ENCODE measurements at regions not wholly inside any gene's neighbourhood (a gene's known extent, or its start where the extent isn't known, plus 50 kb on each side); places are given as distances from the start of the nearest gene placed in this dataset.

- no peak overlapping the region for H3K27ac ChIP-seq (ENCODE audit: low read depth, low read length, poor library complexity, severe bottlenecking)
- no peaks in the 10 kb centered on the region for H3K9me3 ChIP-seq (ENCODE audit: low read length)
- no peak for TF ChIP-seq EZH2 (IDR thresholded peaks at IDR 0.05; ENCODE audit: borderline replicate concordance, low read length)
- no peak for TF ChIP-seq CTCF (IDR thresholded peaks at IDR 0.05; ENCODE audit: low read length)
- H3K9ac ChIP-seq (ENCODE audit: low read length), result no peak overlapping the region
- no peaks in the 10 kb centered on the region for H3K9me2 ChIP-seq (ENCODE audit: low read depth, low read length)
- no peaks in the 10 kb centered on the region for H3K79me2 ChIP-seq (ENCODE audit: insufficient read depth, low read length)
- no peak overlapping the region for H3K4me2 ChIP-seq (ENCODE audit: low read length)
- H3K4me3 ChIP-seq (ENCODE audit: low read depth, low read length, poor library complexity, severe bottlenecking), result no peak overlapping the region
- H3K4me1 ChIP-seq (ENCODE audit: insufficient read depth, low read length, severe bottlenecking), result no peaks in the 10 kb centered on the region
- no peaks in the 10 kb centered on the region for H3F3A ChIP-seq (ENCODE audit: insufficient read depth, low read length)
- no peaks in the 10 kb centered on the region for H4K20me1 ChIP-seq (ENCODE audit: insufficient read depth, low read length)
- H3K36me3 ChIP-seq (ENCODE audit: insufficient read depth, low read length), result no peaks in the 10 kb centered on the region
- H2AFZ ChIP-seq (ENCODE audit: low read length), result no peak overlapping the region
- H3K27me3 ChIP-seq (ENCODE audit: insufficient read depth, low read length), result peaks cover 2% of the 10 kb centered on the region; the same call in 1 of the 2 replicates
Measured at GRCh38 chr10:30183055-30183402, 123.6 kb upstream of the JCAD start.

DNA sequence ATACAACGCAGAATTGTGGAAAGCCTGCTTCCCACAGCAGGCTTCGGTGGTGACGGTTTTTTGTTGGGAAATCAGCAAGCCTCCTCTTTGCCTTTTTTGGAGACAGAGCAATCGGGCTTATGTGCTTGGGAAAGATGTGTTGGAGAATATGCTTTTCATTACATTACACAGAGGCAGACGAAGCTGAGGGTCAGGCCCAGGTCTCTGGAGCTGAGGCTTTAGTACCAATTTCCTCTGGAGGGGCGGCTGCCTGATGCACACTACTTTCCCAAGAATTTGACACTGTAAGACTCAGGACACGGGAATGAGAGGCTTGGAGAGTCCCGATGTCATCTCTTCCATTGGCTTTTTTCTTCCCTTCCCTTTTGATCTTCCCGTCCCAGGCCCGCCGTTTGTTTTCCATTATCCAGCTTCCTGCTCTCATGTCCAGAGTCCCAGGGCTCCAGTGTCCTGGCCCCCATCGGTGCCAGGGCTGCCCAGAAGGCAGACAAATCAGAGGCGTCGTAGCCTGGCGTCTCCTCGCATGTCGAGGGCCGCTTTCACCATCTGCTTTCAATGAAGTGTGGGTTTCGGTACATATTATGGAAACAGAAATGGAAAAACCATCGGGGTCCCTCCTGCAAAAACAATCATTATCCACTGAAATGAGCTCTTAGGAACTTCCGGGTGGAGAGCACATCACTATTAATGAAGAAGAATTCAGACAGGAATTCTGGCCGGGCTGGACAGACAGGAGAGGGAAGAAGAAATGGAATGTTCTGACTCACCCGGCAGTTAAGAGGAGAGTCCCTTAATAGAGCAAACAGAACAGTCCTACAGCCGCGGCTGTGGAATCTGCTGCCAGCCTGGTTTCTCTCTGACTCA, 123.0 kb upstream of the JCAD start:
- Histone ChIP-seq H3K36me3 (ENCODE audit: insufficient read depth, low read length) (no peaks in the 10 kb centered on the region), H3K9ac (ENCODE audit: low read length) (no peak overlapping the region), H3K79me2 (ENCODE audit: insufficient read depth, low read length) (no peaks in the 10 kb centered on the region), H3F3A (ENCODE audit: insufficient read depth, low read length) (no peaks in the 10 kb centered on the region), H3K4me3 (ENCODE audit: low read depth, low read length, poor library complexity, severe bottlenecking) (no peak overlapping the region), H3K4me1 (ENCODE audit: insufficient read depth, low read length, severe bottlenecking) (no peaks in the 10 kb centered on the region), H3K27me3 (ENCODE audit: insufficient read depth, low read length) (no peaks in the 10 kb centered on the region), H4K20me1 (ENCODE audit: insufficient read depth, low read length) (no peaks in the 10 kb centered on the region), H2AFZ (ENCODE audit: low read length) (no peak overlapping the region), H3K27ac (ENCODE audit: low read depth, low read length, poor library complexity, severe bottlenecking) (no peak overlapping the region), H3K9me3 (ENCODE audit: low read length) (no peaks in the 10 kb centered on the region), H3K9me2 (ENCODE audit: low read depth, low read length) (no peaks in the 10 kb centered on the region), H3K4me2 (ENCODE audit: low read length) (no peak overlapping the region)
- TF ChIP-seq EZH2 (IDR thresholded peaks at IDR 0.05; ENCODE audit: borderline replicate concordance, low read length) (no peak), CTCF (IDR thresholded peaks at IDR 0.05; ENCODE audit: low read length) (no peak)

DNA sequence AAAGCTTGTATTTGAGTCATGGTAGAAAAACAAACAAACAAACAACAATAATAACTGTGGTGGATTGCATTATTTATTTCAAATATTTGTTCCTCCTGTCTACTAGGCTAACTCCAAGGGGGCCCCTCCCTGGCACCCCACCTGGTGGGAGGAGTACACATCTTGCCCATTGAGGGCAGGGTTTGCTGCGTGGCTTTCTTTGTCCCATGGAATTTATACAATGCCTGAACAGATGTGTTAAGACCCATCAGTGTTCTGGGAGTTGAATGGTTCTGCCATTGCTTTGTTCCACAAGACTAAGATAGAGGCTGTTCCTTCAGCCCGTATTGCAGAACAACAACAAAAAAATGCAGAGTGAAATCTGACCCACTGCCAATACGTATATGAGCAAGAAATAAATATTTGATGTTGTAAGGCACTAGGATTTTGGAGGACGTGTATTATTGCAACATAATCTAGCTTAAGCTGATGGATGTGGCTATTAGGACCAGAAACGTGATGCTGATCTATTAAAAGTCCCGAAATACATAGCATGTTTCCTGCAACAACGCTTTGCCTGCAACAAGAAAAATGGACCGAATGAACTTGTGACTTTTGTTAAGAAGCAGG, 119.1 kb upstream of the JCAD start:
- no peaks in the 10 kb centered on the region for H4K20me1 ChIP-seq (ENCODE audit: insufficient read depth, low read length)
- no peak overlapping the region for H2AFZ ChIP-seq (ENCODE audit: low read length)
- H3K27ac ChIP-seq (ENCODE audit: low read depth, low read length, poor library complexity, severe bottlenecking), result no peak overlapping the region
- no peaks in the 10 kb centered on the region for H3K4me1 ChIP-seq (ENCODE audit: insufficient read depth, low read length, severe bottlenecking)
- H3K4me3 ChIP-seq (ENCODE audit: low read depth, low read length, poor library complexity, severe bottlenecking), result no peak overlapping the region
- no peak for TF ChIP-seq EZH2 (IDR thresholded peaks at IDR 0.05; ENCODE audit: borderline replicate concordance, low read length)
- TF ChIP-seq CTCF (IDR thresholded peaks at IDR 0.05; ENCODE audit: low read length), result no peak
- no peaks in the 10 kb centered on the region for H3K79me2 ChIP-seq (ENCODE audit: insufficient read depth, low read length)
- no peaks in the 10 kb centered on the region for H3K9me2 ChIP-seq (ENCODE audit: low read depth, low read length)
- H3K36me3 ChIP-seq (ENCODE audit: insufficient read depth, low read length), result no peaks in the 10 kb centered on the region
- H3K9me3 ChIP-seq (ENCODE audit: low read length), result no peaks in the 10 kb centered on the region
- H3K4me2 ChIP-seq (ENCODE audit: low read length), result no peak overlapping the region
- no peak overlapping the region for H3K9ac ChIP-seq (ENCODE audit: low read length)
- no peaks in the 10 kb centered on the region for H3K27me3 ChIP-seq (ENCODE audit: insufficient read depth, low read length)
- no peaks in the 10 kb centered on the region for H3F3A ChIP-seq (ENCODE audit: insufficient read depth, low read length)
